CD14-positive monocyte (primary cell): ENCODE measurements at regions not wholly inside any gene's neighbourhood (a gene's known extent, or its start where the extent isn't known, plus 50 kb on each side); places are given as distances from the start of the nearest gene placed in this dataset.
A peak's percentile ranks its signal among the peaks of the same experiment; 100 is the strongest.

Experiments
- DNase-seq, 3 donors: peaks; one replicate each; pipeline ENCODE4 v3.0.0-alpha.2; 2011 to 2022
- H2AFZ ChIP-seq: 2 replicates; pipeline ENCODE4 v1.6.0; 2012; ENCODE audit warnings: mild to moderate bottlenecking, low read depth, low read length, inconsistent platforms; ENCODE audit not compliant: insufficient read depth, poor library complexity, severe bottlenecking
- H3K27ac ChIP-seq, 2 donors: 1 replicate in 1 of 2; 2 replicates in 1 of 2; pipeline ENCODE4 v1.5.1; 2012 to 2013; ENCODE audit warnings: low read length in 2 of 2, control low read depth in 1 of 2, inconsistent platforms in 1 of 2, low read depth in 1 of 2, mild to moderate bottlenecking in 1 of 2
- H3K27me3 ChIP-seq, 2 donors: one replicate each; pipeline versions ENCODE4 v1.6.0 to v1.6.1; 2011 to 2013; ENCODE audit warnings: low read length in 2 of 2; ENCODE audit not compliant: control insufficient read depth in 2 of 2, insufficient read depth in 2 of 2
- H3K36me3 ChIP-seq, 2 donors: replicated peaks in 1 of 2; 1 replicate in 1 of 2; 2 replicates in 1 of 2; pipeline versions ENCODE4 v1.5.1 to v1.6.1; 2012 to 2013; ENCODE audit warnings: low read length in 2 of 2, control low read depth in 1 of 2, inconsistent platforms in 1 of 2, mild to moderate bottlenecking in 1 of 2; ENCODE audit not compliant: insufficient read depth in 2 of 2, control insufficient read depth in 1 of 2
- H3K4me1 ChIP-seq, 2 donors: 1 replicate in 1 of 2; 2 replicates in 1 of 2; pipeline versions ENCODE4 v1.5.1 to v1.6.1; 2012 to 2013; ENCODE audit warnings: low read length in 2 of 2, control low read depth in 1 of 2, inconsistent platforms in 1 of 2, mild to moderate bottlenecking in 1 of 2, moderate library complexity in 1 of 2; ENCODE audit not compliant: insufficient read depth in 2 of 2, control insufficient read depth in 1 of 2
- H3K4me2 ChIP-seq: replicated peaks from 2 replicates; pipeline ENCODE3; 2012; ENCODE audit warnings: low read length, moderate library complexity, mild to moderate bottlenecking; ENCODE audit not compliant: poor library complexity, severe bottlenecking; ENCODE audit errors: extremely low read depth
- H3K4me3 ChIP-seq, 3 experiments: fragments of 200-600 bp in 1 of 3; sonication (generic) in 1 of 3; replicated peaks in 1 of 3; 1 replicate in 2 of 3; 2 replicates in 1 of 3; pipeline ENCODE4 v1.5.1; 2011 to 2013; ENCODE audit warnings: low read length in 3 of 3, mild to moderate bottlenecking in 3 of 3, control low read depth in 2 of 3, low read depth in 2 of 3, inconsistent platforms in 1 of 3, moderate library complexity in 1 of 3
- H3K79me2 ChIP-seq: 2 replicates; pipeline ENCODE4 v1.6.0; 2012; ENCODE audit warnings: mild to moderate bottlenecking, control low read depth, inconsistent platforms, low read length, moderate library complexity; ENCODE audit not compliant: insufficient read depth
- H3K9ac ChIP-seq: 2 replicates; pipeline ENCODE4 v1.6.0; 2017; ENCODE audit warnings: low read length, mild to moderate bottlenecking; ENCODE audit not compliant: insufficient read depth, poor library complexity, severe bottlenecking
- H3K9me3 ChIP-seq, 2 donors: replicated peaks in 1 of 2; 1 replicate in 1 of 2; 2 replicates in 1 of 2; pipeline versions ENCODE4 v1.5.1 to v1.6.1; 2012 to 2013; ENCODE audit warnings: low read length in 2 of 2, control low read depth in 1 of 2; ENCODE audit not compliant: control insufficient read depth in 1 of 2, insufficient read depth in 1 of 2
- H4K20me1 ChIP-seq: 2 replicates; pipeline ENCODE4 v1.6.0; 2012; ENCODE audit warnings: mild to moderate bottlenecking, low read length, control low read depth, moderate library complexity; ENCODE audit not compliant: insufficient read depth
- H3K27ac Mint-ChIP-seq, 7 donors: one replicate each; pipeline ENCODE4 v1.8.0; 2020; ENCODE audit warnings: mild to moderate bottlenecking in 7 of 7, mixed read lengths in 7 of 7, moderate library complexity in 6 of 7, inconsistent platforms in 2 of 7
- H3K27me3 Mint-ChIP-seq, 3 donors: one replicate each; pipeline ENCODE4 v1.8.0; 2021 to 2022; ENCODE audit warnings: low read depth in 3 of 3, mild to moderate bottlenecking in 3 of 3, mixed read lengths in 3 of 3, moderate library complexity in 3 of 3, inconsistent platforms in 1 of 3
- H3K36me3 Mint-ChIP-seq, 2 donors: one replicate each; pipeline ENCODE4 v1.8.0; 2020; ENCODE audit warnings: mixed read lengths in 2 of 2, inconsistent platforms in 1 of 2, mild to moderate bottlenecking in 1 of 2
- H3K4me1 Mint-ChIP-seq: one replicate; pipeline ENCODE4 v1.8.0; 2020; ENCODE audit warnings: mild to moderate bottlenecking, mixed read lengths
- H3K4me3 Mint-ChIP-seq, 2 donors: one replicate each; pipeline ENCODE4 v1.8.0; 2020; ENCODE audit warnings: mild to moderate bottlenecking in 2 of 2, mixed read lengths in 2 of 2, moderate library complexity in 1 of 2
- H3K9me3 Mint-ChIP-seq, 7 donors: one replicate each; pipeline ENCODE4 v1.8.0; 2020 to 2022; ENCODE audit warnings: mixed read lengths in 7 of 7, mild to moderate bottlenecking in 6 of 7, moderate library complexity in 6 of 7, inconsistent platforms in 2 of 7
- WGBS: methylation state at CpG from one replicate; pipeline ENCODE4 v1.1.5; 2013; ENCODE audit warnings: missing lambda C conversion rate; ENCODE audit not compliant: insufficient coverage; 5-methylcytosine and 5-hydroxymethylcytosine counted together
- intact Hi-C, 2 donors: fragments of 100-400 bp; cut with micrococcal nuclease; formaldehyde crosslinking; loops; one replicate each; pipeline versions ENCODE4 v1.15.0 to v1.15.1; 2023
- TF ChIP-seq, protein P1 (sequence below): fragments of 200-600 bp; IDR thresholded peaks from one replicate; pipeline ENCODE4 v1.8.0; 2022; ENCODE audit warnings: antibody characterized with exemption, mild to moderate bottlenecking

GRCh38 chr2:64804651-64805050, 150.9 kb upstream of the SERTAD2 start:
- Mint-ChIP-seq H3K27me3 (no peaks in the 10 kb centered on the region), H3K9me3 (peaks cover 0 to 2% (median 0%) of the 10 kb centered on the region in 7 donors), H3K4me1 (peaks cover 4% of the 10 kb centered on the region), H3K27ac (no peak overlapping the region), H3K36me3 (peaks cover 0 to 2% of the 10 kb centered on the region in 2 donors), H3K4me3 (no peak overlapping the region)
- Histone ChIP-seq H3K27ac (no peak overlapping the region), H3K9me3 (no peaks in the 10 kb centered on the region), H4K20me1 (no peaks in the 10 kb centered on the region), H3K27me3 (no peaks in the 10 kb centered on the region), H3K79me2 (no peaks in the 10 kb centered on the region), H3K4me3 (no peak overlapping the region), H3K4me2 (no peak overlapping the region), H3K9ac (no peak overlapping the region), H2AFZ (no peak overlapping the region), H3K4me1 (no peaks in the 10 kb centered on the region), H3K36me3 (no peaks in the 10 kb centered on the region)
- TF ChIP-seq, protein P1, sequence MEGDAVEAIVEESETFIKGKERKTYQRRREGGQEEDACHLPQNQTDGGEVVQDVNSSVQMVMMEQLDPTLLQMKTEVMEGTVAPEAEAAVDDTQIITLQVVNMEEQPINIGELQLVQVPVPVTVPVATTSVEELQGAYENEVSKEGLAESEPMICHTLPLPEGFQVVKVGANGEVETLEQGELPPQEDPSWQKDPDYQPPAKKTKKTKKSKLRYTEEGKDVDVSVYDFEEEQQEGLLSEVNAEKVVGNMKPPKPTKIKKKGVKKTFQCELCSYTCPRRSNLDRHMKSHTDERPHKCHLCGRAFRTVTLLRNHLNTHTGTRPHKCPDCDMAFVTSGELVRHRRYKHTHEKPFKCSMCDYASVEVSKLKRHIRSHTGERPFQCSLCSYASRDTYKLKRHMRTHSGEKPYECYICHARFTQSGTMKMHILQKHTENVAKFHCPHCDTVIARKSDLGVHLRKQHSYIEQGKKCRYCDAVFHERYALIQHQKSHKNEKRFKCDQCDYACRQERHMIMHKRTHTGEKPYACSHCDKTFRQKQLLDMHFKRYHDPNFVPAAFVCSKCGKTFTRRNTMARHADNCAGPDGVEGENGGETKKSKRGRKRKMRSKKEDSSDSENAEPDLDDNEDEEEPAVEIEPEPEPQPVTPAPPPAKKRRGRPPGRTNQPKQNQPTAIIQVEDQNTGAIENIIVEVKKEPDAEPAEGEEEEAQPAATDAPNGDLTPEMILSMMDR: no peak
- no peak for DNase-seq
- WGBS: 100% methylated on average over 1 of the region's 3 CpGs
- intact Hi-C loops: no loop called here

DNA sequence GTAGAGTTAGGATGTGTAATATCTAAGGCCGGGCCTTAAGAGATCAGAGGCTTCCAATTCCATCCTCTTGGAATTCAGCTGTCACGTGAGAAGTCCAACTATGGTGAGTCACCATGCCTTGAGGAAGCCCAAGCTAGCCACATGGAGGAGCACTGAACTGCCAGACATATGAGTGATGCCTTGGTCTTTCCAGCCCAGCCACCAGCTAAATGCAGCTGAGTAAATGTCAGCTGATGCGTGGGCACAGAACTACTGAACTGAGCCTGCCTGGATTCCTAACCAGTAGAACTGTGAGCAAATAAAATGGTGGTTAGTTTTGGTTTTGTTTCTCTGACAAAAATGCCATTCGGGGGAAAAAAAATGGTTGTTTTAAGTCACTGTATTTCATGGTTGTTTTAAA, 153.7 kb upstream of the SERTAD2 start:
- Histone ChIP-seq H3K27me3 (no peaks in the 10 kb centered on the region), H3K27ac (no peak overlapping the region), H3K4me3 (no peak overlapping the region), H3K9me3 (no peaks in the 10 kb centered on the region), H3K79me2 (no peaks in the 10 kb centered on the region), H2AFZ (no peak overlapping the region), H4K20me1 (no peaks in the 10 kb centered on the region), H3K9ac (no peak overlapping the region), H3K4me1 (peaks cover 5 to 6% of the 10 kb centered on the region in 2 donors), H3K36me3 (no peaks in the 10 kb centered on the region), H3K4me2 (no peak overlapping the region)
- Mint-ChIP-seq H3K36me3 (peaks cover 0 to 2% of the 10 kb centered on the region in 2 donors), H3K9me3 (peaks cover 0 to 2% (median 0%) of the 10 kb centered on the region in 7 donors), H3K27me3 (no peaks in the 10 kb centered on the region), H3K4me3 (no peak overlapping the region), H3K4me1 (peaks cover 13% of the 10 kb centered on the region), H3K27ac (peak overlapping the region in 1 of 7 donors; percentile 74)
- DNase-seq: peak; percentile 51 to 88 (median 65)
- WGBS: 73% methylated on average over 2 of the region's 4 CpGs
- TF ChIP-seq, protein P1: no peak
- intact Hi-C loops: no loop called here
